ENCODE measurements at regions not wholly inside any gene's neighbourhood (a gene's known extent, or its start where the extent isn't known, plus 50 kb on each side); places are given as distances from the start of the nearest gene placed in this dataset.
A peak's percentile ranks its signal among the peaks of the same experiment; 100 is the strongest.

DNA sequence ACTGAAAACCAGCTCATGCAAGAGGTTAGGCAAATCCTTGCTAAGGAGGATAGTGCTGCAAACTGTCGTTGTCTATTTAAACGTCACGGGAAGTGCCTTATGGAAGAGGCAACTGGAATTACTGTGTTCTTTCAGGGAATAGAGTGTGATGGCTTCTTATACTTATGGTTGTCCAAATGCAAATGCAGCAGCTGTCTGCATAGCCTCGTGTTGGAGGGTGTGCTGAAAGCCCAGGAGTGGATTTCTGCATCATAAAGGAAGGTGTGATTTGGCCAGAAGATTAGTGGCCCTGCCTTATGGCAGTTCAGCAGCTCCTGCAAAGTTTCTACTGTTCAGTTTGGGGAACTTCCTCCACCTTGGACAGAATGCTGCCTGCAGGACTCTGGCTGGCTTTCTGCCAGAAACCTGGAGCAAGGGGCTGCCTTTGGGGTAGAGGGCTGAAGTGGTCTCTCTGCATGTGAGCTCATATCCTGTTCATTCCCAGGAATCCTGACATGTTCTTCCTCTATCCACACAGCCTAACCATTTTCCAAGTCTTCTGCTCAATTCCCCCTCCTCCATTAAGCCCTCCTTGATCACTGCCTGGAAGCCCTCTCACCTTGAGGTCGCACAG, 321.2 kb upstream of the CXCR4 start:
- Histone ChIP-seq H3K9me3 (ENCODE audit: control insufficient read depth, low read length) (no peaks in the 10 kb centered on the region), H3K27ac (ENCODE audit: low read depth, low read length, severe bottlenecking) (no peak overlapping the region), H3K36me3 (ENCODE audit: control insufficient read depth, insufficient read depth, low read length) (no peaks in the 10 kb centered on the region), H3K4me3 (ENCODE audit: extremely low read depth, insufficient read depth, low read length, poor library complexity, severe bottlenecking) (no peak overlapping the region), H3K4me1 (ENCODE audit: control insufficient read depth, insufficient read depth, low read length, poor library complexity, severe bottlenecking) (no peaks in the 10 kb centered on the region)
- WGBS, 2 experiments (ENCODE audit: insufficient coverage in 2 of 2) = 70 to 73% methylated on average over 4 of the region's 5 CpGs

DNA sequence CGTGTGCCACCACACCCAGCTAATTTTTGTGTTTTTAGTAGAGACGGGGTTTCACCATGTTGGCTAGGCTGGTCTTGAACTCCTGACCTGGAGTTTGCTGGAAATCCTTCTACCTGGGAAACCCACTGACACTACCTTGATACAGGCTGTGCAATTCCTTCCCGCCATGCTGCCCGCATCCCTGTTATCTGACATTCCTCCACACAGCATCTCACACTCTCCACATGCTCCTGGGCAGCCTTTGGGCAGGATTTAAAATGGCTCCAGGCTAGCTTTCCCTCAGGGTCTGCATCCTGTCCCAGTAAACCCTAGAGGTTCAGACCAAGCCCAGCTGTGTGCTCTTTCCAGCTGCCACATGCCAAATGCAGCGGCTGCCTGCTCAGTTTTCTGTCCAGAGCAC, 319.5 kb upstream of the CXCR4 start:
- 85 to 95% methylated on average over 4 to 5 of the region's 5 CpGs for WGBS, 2 experiments (ENCODE audit: insufficient coverage in 2 of 2)

GRCh38 chr2:136436936-136437335, 319.0 kb upstream of the CXCR4 start:
- H3K27ac ChIP-seq (ENCODE audit: low read depth, low read length, severe bottlenecking) = no peak overlapping the region
- H3K9me3 ChIP-seq (ENCODE audit: control insufficient read depth, low read length) = no peaks in the 10 kb centered on the region
- H3K36me3 ChIP-seq (ENCODE audit: control insufficient read depth, insufficient read depth, low read length) = no peaks in the 10 kb centered on the region
- H3K4me1 ChIP-seq (ENCODE audit: control insufficient read depth, insufficient read depth, low read length, poor library complexity, severe bottlenecking) = no peaks in the 10 kb centered on the region
- H3K4me3 ChIP-seq (ENCODE audit: extremely low read depth, insufficient read depth, low read length, poor library complexity, severe bottlenecking) = no peak overlapping the region
- WGBS, 2 experiments (ENCODE audit: insufficient coverage in 2 of 2) = 50 to 53% methylated on average over 3 of the region's 5 CpGs

More for the DNA sequence above, 319.5 kb upstream of the CXCR4 start:
- H3K4me3 ChIP-seq (ENCODE audit: extremely low read depth, insufficient read depth, low read length, poor library complexity, severe bottlenecking) = no peak overlapping the region
- no peak overlapping the region for H3K27ac ChIP-seq (ENCODE audit: low read depth, low read length, severe bottlenecking)
- no peaks in the 10 kb centered on the region for H3K9me3 ChIP-seq (ENCODE audit: control insufficient read depth, low read length)
- H3K36me3 ChIP-seq (ENCODE audit: control insufficient read depth, insufficient read depth, low read length) = no peaks in the 10 kb centered on the region
- H3K4me1 ChIP-seq (ENCODE audit: control insufficient read depth, insufficient read depth, low read length, poor library complexity, severe bottlenecking) = no peaks in the 10 kb centered on the region

DNA sequence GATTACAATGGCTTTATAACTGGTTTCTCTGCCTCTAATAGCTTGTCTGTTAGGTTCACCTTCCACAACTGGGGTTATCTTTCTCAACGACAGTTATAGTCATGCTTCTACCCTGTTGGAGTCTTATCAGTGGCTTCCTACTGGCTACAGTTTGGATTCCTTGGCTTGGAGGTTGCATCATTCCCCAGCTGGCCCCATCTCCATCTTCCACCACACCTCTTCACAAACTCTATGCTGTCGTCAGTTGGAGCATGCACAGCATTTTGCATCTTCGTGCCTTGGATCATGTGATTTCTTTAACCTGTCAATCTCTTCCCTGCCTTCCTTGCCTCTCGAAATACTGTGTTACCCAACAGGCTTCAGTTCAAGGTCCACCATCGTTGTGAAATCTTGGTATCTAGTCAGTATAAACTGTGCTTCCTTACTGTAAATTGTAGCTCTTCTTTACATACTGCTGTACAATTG, 316.3 kb upstream of the CXCR4 start:
- WGBS, 2 experiments (ENCODE audit: insufficient coverage in 2 of 2) = 76 to 84% methylated on average over 4 to 5 of the region's 5 CpGs
- Histone ChIP-seq H3K4me1 (ENCODE audit: control insufficient read depth, insufficient read depth, low read length, poor library complexity, severe bottlenecking) (no peaks in the 10 kb centered on the region), H3K27ac (ENCODE audit: low read depth, low read length, severe bottlenecking) (no peak overlapping the region), H3K36me3 (ENCODE audit: control insufficient read depth, insufficient read depth, low read length) (no peaks in the 10 kb centered on the region), H3K4me3 (ENCODE audit: extremely low read depth, insufficient read depth, low read length, poor library complexity, severe bottlenecking) (no peak overlapping the region), H3K9me3 (ENCODE audit: control insufficient read depth, low read length) (no peaks in the 10 kb centered on the region)

DNA sequence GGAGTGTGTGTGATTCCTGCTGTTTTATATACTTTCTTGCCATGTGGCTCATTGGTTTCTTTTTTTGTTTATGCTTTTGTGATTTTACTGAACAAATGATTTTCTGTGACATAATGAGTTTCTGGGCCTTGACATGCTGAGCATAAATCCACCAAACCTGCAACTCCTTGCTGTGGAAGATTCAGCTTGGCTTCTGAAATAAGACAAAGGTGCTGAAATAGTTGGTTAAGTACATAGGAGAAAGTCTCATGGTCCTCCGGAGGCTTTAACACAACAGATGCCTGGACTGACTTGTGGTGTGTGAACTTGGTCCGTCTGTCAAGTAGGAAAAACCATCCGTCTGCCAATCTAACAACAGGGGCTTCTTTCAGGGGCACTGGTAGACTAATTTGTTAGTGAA, 315.3 kb upstream of the CXCR4 start:
- no peaks in the 10 kb centered on the region for H3K36me3 ChIP-seq (ENCODE audit: control insufficient read depth, insufficient read depth, low read length)
- H3K27ac ChIP-seq (ENCODE audit: low read depth, low read length, severe bottlenecking) = no peak overlapping the region
- H3K4me1 ChIP-seq (ENCODE audit: control insufficient read depth, insufficient read depth, low read length, poor library complexity, severe bottlenecking) = no peaks in the 10 kb centered on the region
- no peak overlapping the region for H3K4me3 ChIP-seq (ENCODE audit: extremely low read depth, insufficient read depth, low read length, poor library complexity, severe bottlenecking)
- WGBS, 2 experiments (ENCODE audit: insufficient coverage in 2 of 2) = 84 to 94% methylated on average over 3 of the region's 3 CpGs
- no peaks in the 10 kb centered on the region for H3K9me3 ChIP-seq (ENCODE audit: control insufficient read depth, low read length)

- H3K9me3 ChIP-seq (ENCODE audit: control insufficient read depth, low read length) = no peaks in the 10 kb centered on the region
- H3K27ac ChIP-seq (ENCODE audit: low read depth, low read length, severe bottlenecking) = no peak overlapping the region
- WGBS, 2 experiments (ENCODE audit: insufficient coverage in 2 of 2) = 64 to 79% methylated on average over 5 to 6 of the region's 7 CpGs
Measured at GRCh38 chr2:136424112-136424511, 306.2 kb upstream of the CXCR4 start.

DNA sequence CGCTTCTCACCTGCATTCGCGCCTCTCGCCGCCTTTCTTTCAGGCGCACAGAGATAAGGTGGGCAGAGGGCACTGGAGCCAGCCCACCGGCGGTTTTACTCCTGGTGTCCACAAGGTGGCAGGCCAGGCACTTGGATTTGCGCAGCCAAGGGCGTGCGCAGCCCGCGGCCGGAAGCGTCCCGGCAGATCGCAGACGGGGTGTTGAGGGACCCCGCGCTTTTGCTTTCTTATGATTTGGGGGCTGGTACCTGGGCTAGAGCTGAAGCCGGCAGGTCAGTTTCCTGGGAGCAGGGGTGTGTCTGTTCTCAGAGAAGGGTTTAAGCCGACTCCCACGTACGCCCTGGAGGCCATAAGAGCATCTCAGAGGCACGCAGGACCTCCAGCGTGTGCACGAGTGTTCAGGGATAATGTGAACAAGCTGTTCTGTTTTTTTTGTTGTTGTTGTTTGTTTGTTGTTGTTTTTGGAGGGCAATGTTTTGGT, 305.6 kb upstream of the CXCR4 start:
- no peak overlapping the region for H3K27ac ChIP-seq (ENCODE audit: low read depth, low read length, severe bottlenecking)
- H3K4me3 ChIP-seq (ENCODE audit: extremely low read depth, insufficient read depth, low read length, poor library complexity, severe bottlenecking) = peak overlapping the region; percentile 32
- no peaks in the 10 kb centered on the region for H3K4me1 ChIP-seq (ENCODE audit: control insufficient read depth, insufficient read depth, low read length, poor library complexity, severe bottlenecking)
- WGBS, 2 experiments (ENCODE audit: insufficient coverage in 2 of 2) = 5 to 10% methylated on average over 11 to 23 of the region's 27 CpGs
- no peaks in the 10 kb centered on the region for H3K36me3 ChIP-seq (ENCODE audit: control insufficient read depth, insufficient read depth, low read length)
- no peaks in the 10 kb centered on the region for H3K9me3 ChIP-seq (ENCODE audit: control insufficient read depth, low read length)

More at GRCh38 chr2:136424112-136424511, 306.2 kb upstream of the CXCR4 start:
- no peaks in the 10 kb centered on the region for H3K36me3 ChIP-seq (ENCODE audit: control insufficient read depth, insufficient read depth, low read length)
- no peak overlapping the region for H3K4me3 ChIP-seq (ENCODE audit: extremely low read depth, insufficient read depth, low read length, poor library complexity, severe bottlenecking)
- no peaks in the 10 kb centered on the region for H3K4me1 ChIP-seq (ENCODE audit: control insufficient read depth, insufficient read depth, low read length, poor library complexity, severe bottlenecking)

GRCh38 chr2:136422512-136422911, 304.6 kb upstream of the CXCR4 start:
- Histone ChIP-seq H3K4me3 (ENCODE audit: extremely low read depth, insufficient read depth, low read length, poor library complexity, severe bottlenecking) (no peak overlapping the region), H3K9me3 (ENCODE audit: control insufficient read depth, low read length) (no peaks in the 10 kb centered on the region), H3K4me1 (ENCODE audit: control insufficient read depth, insufficient read depth, low read length, poor library complexity, severe bottlenecking) (no peaks in the 10 kb centered on the region), H3K27ac (ENCODE audit: low read depth, low read length, severe bottlenecking) (no peak overlapping the region), H3K36me3 (ENCODE audit: control insufficient read depth, insufficient read depth, low read length) (no peaks in the 10 kb centered on the region)
- WGBS, 2 experiments (ENCODE audit: insufficient coverage in 2 of 2) = 93% methylated on average over 2 of the region's 2 CpGs; no CpG with 5 or more reads in 1 of the 2 experiments

GRCh38 chr2:136420346-136420745, 302.4 kb upstream of the CXCR4 start:
- H3K4me1 ChIP-seq (ENCODE audit: control insufficient read depth, insufficient read depth, low read length, poor library complexity, severe bottlenecking) = no peaks in the 10 kb centered on the region
- H3K27ac ChIP-seq (ENCODE audit: low read depth, low read length, severe bottlenecking) = no peak overlapping the region
- no peaks in the 10 kb centered on the region for H3K36me3 ChIP-seq (ENCODE audit: control insufficient read depth, insufficient read depth, low read length)
- H3K4me3 ChIP-seq (ENCODE audit: extremely low read depth, insufficient read depth, low read length, poor library complexity, severe bottlenecking) = no peak overlapping the region
- no peaks in the 10 kb centered on the region for H3K9me3 ChIP-seq (ENCODE audit: control insufficient read depth, low read length)
- WGBS, 2 experiments (ENCODE audit: insufficient coverage in 2 of 2) = 52 to 63% methylated on average over 5 of the region's 6 CpGs

GRCh38 chr2:136411946-136412345, 294.0 kb upstream of the CXCR4 start:
- H3K4me1 ChIP-seq (ENCODE audit: control insufficient read depth, insufficient read depth, low read length, poor library complexity, severe bottlenecking) = no peaks in the 10 kb centered on the region
- H3K4me3 ChIP-seq (ENCODE audit: extremely low read depth, insufficient read depth, low read length, poor library complexity, severe bottlenecking) = no peak overlapping the region
- no CpG with 5 or more reads among the region's 1 CpG for WGBS, 2 experiments (ENCODE audit: insufficient coverage in 2 of 2)
- H3K36me3 ChIP-seq (ENCODE audit: control insufficient read depth, insufficient read depth, low read length) = no peaks in the 10 kb centered on the region
- H3K27ac ChIP-seq (ENCODE audit: low read depth, low read length, severe bottlenecking) = no peak overlapping the region
- no peaks in the 10 kb centered on the region for H3K9me3 ChIP-seq (ENCODE audit: control insufficient read depth, low read length)

GRCh38 chr2:136410673-136411072, 292.7 kb upstream of the CXCR4 start:
- Histone ChIP-seq H3K4me3 (ENCODE audit: extremely low read depth, insufficient read depth, low read length, poor library complexity, severe bottlenecking) (no peak overlapping the region), H3K36me3 (ENCODE audit: control insufficient read depth, insufficient read depth, low read length) (no peaks in the 10 kb centered on the region), H3K27ac (ENCODE audit: low read depth, low read length, severe bottlenecking) (no peak overlapping the region), H3K9me3 (ENCODE audit: control insufficient read depth, low read length) (no peaks in the 10 kb centered on the region), H3K4me1 (ENCODE audit: control insufficient read depth, insufficient read depth, low read length, poor library complexity, severe bottlenecking) (no peaks in the 10 kb centered on the region)
- WGBS, 2 experiments (ENCODE audit: insufficient coverage in 2 of 2) = 90 to 95% methylated on average over 4 to 5 of the region's 6 CpGs

All from mesodermal cell (in vitro differentiated cells).